Peyer's patch (tissue), 4 donors: ENCODE measurements at regions not wholly inside any gene's neighbourhood (a gene's known extent, or its start where the extent isn't known, plus 50 kb on each side); places are given as distances from the start of the nearest gene placed in this dataset.

Source experiments
- DNase-seq, 3 donors: peaks; one replicate each; pipeline ENCODE4 v3.0.0-alpha.2; 2017 to 2019
- H3K27ac ChIP-seq, 4 donors: fragments of 200-600 bp; sonication (generic); one replicate each; pipeline ENCODE4 v1.5.1; 2016 to 2019
- H3K27me3 ChIP-seq, 2 donors: fragments of 200-600 bp; sonication (generic); one replicate each; pipeline ENCODE4 v1.5.1; 2019
- H3K36me3 ChIP-seq, 3 donors: fragments of 200-600 bp; sonication (generic); one replicate each; pipeline ENCODE4 v1.5.1; 2016 to 2019
- H3K4me1 ChIP-seq, 4 donors: fragments of 200-600 bp; sonication (generic); one replicate each; pipeline ENCODE4 v1.5.1; 2016 to 2019
- H3K4me3 ChIP-seq, 4 donors: fragments of 200-600 bp; sonication (generic); 1 replicate in 3 of 4; 2 replicates in 1 of 4; pipeline ENCODE4 v1.5.1; 2016 to 2019; ENCODE audit warnings: mild to moderate bottlenecking in 1 of 4
- H3K9me3 ChIP-seq, 4 donors: fragments of 200-600 bp; sonication (generic); one replicate each; pipeline ENCODE4 v1.5.1; 2016 to 2019; ENCODE audit warnings: mild to moderate bottlenecking in 1 of 4
- CTCF ChIP-seq, 6 experiments: fragments of 450-650 bp in 4 of 6; fragments of 200-600 bp in 2 of 6; sonication (generic) in 1 of 6; IDR thresholded peaks; one replicate each; pipeline ENCODE4 v1.5.1; 2017 to 2019; ENCODE audit warnings: antibody characterized with exemption in 6 of 6, mild to moderate bottlenecking in 3 of 6, moderate library complexity in 1 of 6
- POLR2A ChIP-seq, 2 donors: fragments of 450-650 bp; IDR thresholded peaks; one replicate each; pipeline ENCODE4 v1.5.1; 2017; ENCODE audit warnings: antibody characterized with exemption in 2 of 2, mild to moderate bottlenecking in 2 of 2, moderate library complexity in 2 of 2

DNA sequence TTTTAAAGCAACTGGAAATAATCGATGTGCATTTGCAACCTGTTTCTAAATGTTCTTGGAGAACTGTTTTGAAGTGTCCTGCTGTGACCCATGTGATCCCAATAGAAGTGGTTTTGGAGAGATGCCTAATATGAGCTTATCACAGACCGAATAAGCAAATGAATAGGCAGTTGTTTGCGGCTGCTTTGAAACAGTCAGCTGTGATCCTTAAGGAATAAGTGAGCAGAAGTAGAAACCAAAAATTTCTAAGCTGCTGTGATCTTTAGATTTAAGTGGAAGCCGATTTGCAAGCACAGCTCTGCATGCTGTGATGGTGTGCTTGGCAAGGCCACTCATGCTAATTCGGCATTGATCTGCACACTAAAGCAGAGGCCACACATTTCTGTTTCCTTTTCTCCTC is 329.5 kb upstream of the DUSP10 start:
- no peak overlapping the region for H3K27ac ChIP-seq
- H3K4me1 ChIP-seq: no peaks in the 10 kb centered on the region
- DNase-seq: no peak

DNA sequence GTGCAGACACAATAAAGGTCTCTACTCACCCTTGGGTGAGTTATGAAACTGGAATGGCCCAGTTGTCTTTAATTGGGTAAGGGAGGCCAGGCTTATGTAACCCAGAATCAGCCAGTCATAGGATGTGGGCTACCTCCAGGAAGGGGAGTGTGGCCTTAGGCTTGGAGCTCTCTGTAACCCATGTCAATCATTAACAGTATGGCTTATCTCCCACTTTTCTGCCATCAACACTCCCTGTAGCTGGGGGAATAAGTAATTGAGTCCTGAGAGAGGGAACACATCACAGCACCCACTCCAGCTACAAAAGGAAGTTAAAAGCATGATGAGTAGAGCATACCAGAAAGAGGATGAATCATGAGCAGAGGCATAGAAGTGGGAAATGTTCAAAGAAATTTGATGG is 327.0 kb upstream of the DUSP10 start:
- H3K27ac ChIP-seq: no peak overlapping the region
- no peaks in the 10 kb centered on the region for H3K9me3 ChIP-seq
- no peaks in the 10 kb centered on the region for H3K27me3 ChIP-seq
- H3K4me3 ChIP-seq: no peak overlapping the region
- H3K4me1 ChIP-seq: no peaks in the 10 kb centered on the region
- TF ChIP-seq POLR2A (IDR thresholded peaks at IDR 0.05) (no peak), CTCF (IDR thresholded peaks at IDR 0.05) (no peak)
- H3K36me3 ChIP-seq: no peaks in the 10 kb centered on the region
- no peak for DNase-seq

More for the DNA sequence above, 329.5 kb upstream of the DUSP10 start:
- H3K27me3 ChIP-seq: no peaks in the 10 kb centered on the region
- TF ChIP-seq CTCF (IDR thresholded peaks at IDR 0.05) (no peak), POLR2A (IDR thresholded peaks at IDR 0.05) (no peak)
- no peak overlapping the region for H3K4me3 ChIP-seq
- H3K9me3 ChIP-seq: no peaks in the 10 kb centered on the region
- no peaks in the 10 kb centered on the region for H3K36me3 ChIP-seq

GRCh38 chr1:222068101-222068500 is 326.2 kb upstream of the DUSP10 start:
- Histone ChIP-seq H3K9me3 (no peaks in the 10 kb centered on the region), H3K27me3 (no peaks in the 10 kb centered on the region), H3K36me3 (no peaks in the 10 kb centered on the region), H3K4me1 (no peaks in the 10 kb centered on the region), H3K4me3 (no peak overlapping the region), H3K27ac (no peak overlapping the region)
- DNase-seq: no peak
- no peak for TF ChIP-seq POLR2A (IDR thresholded peaks at IDR 0.05)
- no peak for TF ChIP-seq CTCF (IDR thresholded peaks at IDR 0.05)

- TF ChIP-seq CTCF (IDR thresholded peaks at IDR 0.05): no peak
- no peak overlapping the region for H3K27ac ChIP-seq
- H3K36me3 ChIP-seq: no peaks in the 10 kb centered on the region
- no peak for DNase-seq
- no peak overlapping the region for H3K4me3 ChIP-seq
- no peaks in the 10 kb centered on the region for H3K4me1 ChIP-seq
- no peaks in the 10 kb centered on the region for H3K9me3 ChIP-seq
- no peaks in the 10 kb centered on the region for H3K27me3 ChIP-seq
These were observed 324.6 kb upstream of the DUSP10 start for GRCh38 chr1:222066539-222066938.

DNA sequence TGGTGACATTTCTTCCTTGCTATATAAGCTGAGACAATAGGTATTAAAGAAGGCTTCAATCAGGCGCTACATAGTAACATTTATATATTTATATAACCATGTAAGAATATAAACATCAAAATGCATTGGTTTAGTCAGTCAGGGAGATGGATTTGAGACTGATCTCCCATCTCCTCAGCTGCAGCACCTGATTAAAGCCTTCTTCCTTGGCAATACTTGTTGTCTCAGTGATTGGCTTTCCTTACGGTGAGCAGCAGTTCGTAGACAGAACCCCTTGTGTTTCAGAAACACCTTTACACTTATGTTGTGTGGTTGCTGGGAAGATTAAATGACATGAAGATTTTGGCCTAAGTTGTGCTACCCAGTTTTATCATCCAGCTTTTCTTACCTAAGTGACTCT is 323.3 kb upstream of the DUSP10 start:
- H3K27ac ChIP-seq: no peak overlapping the region
- no peak for DNase-seq
- no peak for TF ChIP-seq POLR2A (IDR thresholded peaks at IDR 0.05)
- H3K9me3 ChIP-seq: no peaks in the 10 kb centered on the region
- no peaks in the 10 kb centered on the region for H3K36me3 ChIP-seq
- no peaks in the 10 kb centered on the region for H3K27me3 ChIP-seq
- no peak overlapping the region for H3K4me3 ChIP-seq
- no peaks in the 10 kb centered on the region for H3K4me1 ChIP-seq

DNA sequence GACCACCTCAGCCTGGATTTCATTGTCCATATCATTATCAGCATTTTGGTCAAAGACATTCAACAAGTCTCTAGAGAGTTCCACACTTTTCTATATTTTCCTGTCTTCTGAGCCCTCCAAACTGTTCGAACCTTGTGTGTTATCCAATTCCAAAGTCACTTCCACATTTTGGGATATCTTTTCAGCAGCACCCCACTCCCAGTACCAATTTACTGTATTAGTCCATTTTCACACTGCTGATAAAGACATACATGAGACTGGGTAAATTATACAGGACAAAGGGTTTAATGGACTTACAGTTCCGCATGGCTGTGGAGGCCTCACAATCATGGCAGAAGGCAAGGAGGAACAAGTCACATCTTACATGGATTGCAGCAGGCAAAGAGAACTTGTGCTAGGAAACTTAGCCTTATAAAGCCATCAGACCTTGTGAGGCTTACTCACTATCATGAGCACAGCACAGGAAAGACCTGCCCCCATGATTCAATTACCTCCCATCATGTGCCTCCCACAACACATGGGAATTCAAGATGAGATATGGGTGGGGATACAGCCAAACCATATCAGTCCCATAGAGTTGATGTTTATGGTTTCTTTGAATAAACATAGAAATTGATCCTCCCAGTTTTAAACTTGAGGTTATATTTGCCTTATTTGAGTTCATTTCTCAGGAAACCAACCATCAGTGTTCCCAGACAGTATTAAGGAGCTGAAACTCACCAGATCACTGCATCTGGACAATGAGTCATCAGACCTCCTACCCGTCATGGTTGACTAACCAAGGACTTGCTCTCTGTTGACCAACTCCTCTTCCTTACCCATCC is 322.7 kb upstream of the DUSP10 start:
- no peak for DNase-seq
- Histone ChIP-seq H3K4me3 (no peak overlapping the region), H3K27me3 (no peaks in the 10 kb centered on the region), H3K36me3 (no peaks in the 10 kb centered on the region), H3K9me3 (no peaks in the 10 kb centered on the region), H3K27ac (no peak overlapping the region), H3K4me1 (no peaks in the 10 kb centered on the region)
- no peak for TF ChIP-seq CTCF (IDR thresholded peaks at IDR 0.05)
- no peak for TF ChIP-seq POLR2A (IDR thresholded peaks at IDR 0.05)
